ENCODE measurements at regions not wholly inside any gene's neighbourhood (a gene's known extent, or its start where the extent isn't known, plus 50 kb on each side); places are given as distances from the start of the nearest gene placed in this dataset.

GRCh38 chr7:46291601-46292150, 370.6 kb upstream of the IGFBP3 start:
- no peaks in the 10 kb centered on the region for H3K27me3 Mint-ChIP-seq (ENCODE audit: low read depth)
- CTCF ChIA-PET, result no interaction called here
- DNase-seq (ENCODE audit: low spot score) (no peak), ATAC-seq (no peak)
- H3K36me3 Mint-ChIP-seq, result no peaks in the 10 kb centered on the region
- H3K4me3 Mint-ChIP-seq, result no peak overlapping the region
- no peak overlapping the region; the same call in 1 of the 2 replicates for H3K27ac Mint-ChIP-seq
- no peaks in the 10 kb centered on the region for H3K9me3 Mint-ChIP-seq
- POLR2A ChIA-PET, result no interaction called here
- no peak for TF ChIP-seq FOXJ3 (CRISPR knock-in tag; IDR thresholded peaks at IDR 0.05; ENCODE audit: borderline replicate concordance)
- no peaks in the 10 kb centered on the region for H3K4me1 Mint-ChIP-seq

GRCh38 chr7:46291050-46291438, 370.0 kb upstream of the IGFBP3 start:
- no peak for TF ChIP-seq CBFB (CRISPR knock-in tag; IDR thresholded peaks at IDR 0.05; ENCODE audit: low read depth)
- no peak for TF ChIP-seq SMAD3 (CRISPR knock-in tag; IDR thresholded peaks at IDR 0.05; ENCODE audit: borderline replicate concordance)
- TF ChIP-seq SOX15 (CRISPR knock-in tag; IDR thresholded peaks at IDR 0.05), result no peak
- TF ChIP-seq ATF3 (CRISPR knock-in tag; conservative IDR thresholded peaks at IDR 0.05), result no peak
- TF ChIP-seq IRF1 (CRISPR knock-in tag; IDR thresholded peaks at IDR 0.05), result no peak
- TF ChIP-seq CREM (CRISPR knock-in tag; IDR thresholded peaks at IDR 0.05), result no peak
- TF ChIP-seq GTF2I (CRISPR knock-in tag; conservative IDR thresholded peaks at IDR 0.05), result no peak
- no peak for TF ChIP-seq NFE2L1 (CRISPR knock-in tag; IDR thresholded peaks at IDR 0.05)
- ATAC-seq, result no peak
- H3K4me3 Mint-ChIP-seq, result no peak overlapping the region
- CTCF ChIA-PET, result no interaction called here
- POLR2A ChIA-PET, result no interaction called here
- no peaks in the 10 kb centered on the region for H3K9me3 Mint-ChIP-seq
- H3K27me3 Mint-ChIP-seq (ENCODE audit: low read depth), result no peaks in the 10 kb centered on the region
- no peaks in the 10 kb centered on the region for H3K4me1 Mint-ChIP-seq
- no peak for DNase-seq (ENCODE audit: low spot score)
- H3K36me3 Mint-ChIP-seq, result no peaks in the 10 kb centered on the region
- no peak overlapping the region for H3K27ac Mint-ChIP-seq

- no peaks in the 10 kb centered on the region for H3K9me3 Mint-ChIP-seq
- H3K4me3 Mint-ChIP-seq, result no peak overlapping the region
- H3K27me3 Mint-ChIP-seq (ENCODE audit: low read depth), result no peaks in the 10 kb centered on the region
- ChIA-PET POLR2A (no interaction called here), CTCF (no interaction called here)
- H3K27ac Mint-ChIP-seq, result no peak overlapping the region
- no peaks in the 10 kb centered on the region for H3K36me3 Mint-ChIP-seq
- no peak for DNase-seq (ENCODE audit: low spot score)
- no peak for ATAC-seq
- 0 out of 2 replicates have a peak, but pooled peaks cover 3% of the 10 kb centered on the region for H3K4me1 Mint-ChIP-seq
- TF ChIP-seq TEAD1 (CRISPR knock-in tag; IDR thresholded peaks at IDR 0.05) (no peak), E2F4 (CRISPR knock-in tag; IDR thresholded peaks at IDR 0.05; ENCODE audit: borderline replicate concordance, low read depth) (no peak), ATF2 (CRISPR knock-in tag; IDR thresholded peaks at IDR 0.05; ENCODE audit: borderline replicate concordance, low read depth) (no peak), IRF2 (CRISPR knock-in tag; IDR thresholded peaks at IDR 0.05; ENCODE audit: borderline replicate concordance, low read depth) (no peak), SMAD4 (CRISPR knock-in tag; IDR thresholded peaks at IDR 0.05) (no peak), ATF3 (CRISPR knock-in tag; conservative IDR thresholded peaks at IDR 0.05) (no peak), NR1H2 (CRISPR knock-in tag; IDR thresholded peaks at IDR 0.05) (no peak), MYBL2 (CRISPR knock-in tag; IDR thresholded peaks at IDR 0.05) (no peak), NFYB (CRISPR knock-in tag; conservative IDR thresholded peaks at IDR 0.05; ENCODE audit: low read depth) (no peak), ATF1 (CRISPR knock-in tag; IDR thresholded peaks at IDR 0.05) (no peak), CREM (CRISPR knock-in tag; IDR thresholded peaks at IDR 0.05) (no peak), ZNF263 (CRISPR knock-in tag; IDR thresholded peaks at IDR 0.05; ENCODE audit: low read depth) (no peak)
- TF ChIP-seq, protein P1, sequence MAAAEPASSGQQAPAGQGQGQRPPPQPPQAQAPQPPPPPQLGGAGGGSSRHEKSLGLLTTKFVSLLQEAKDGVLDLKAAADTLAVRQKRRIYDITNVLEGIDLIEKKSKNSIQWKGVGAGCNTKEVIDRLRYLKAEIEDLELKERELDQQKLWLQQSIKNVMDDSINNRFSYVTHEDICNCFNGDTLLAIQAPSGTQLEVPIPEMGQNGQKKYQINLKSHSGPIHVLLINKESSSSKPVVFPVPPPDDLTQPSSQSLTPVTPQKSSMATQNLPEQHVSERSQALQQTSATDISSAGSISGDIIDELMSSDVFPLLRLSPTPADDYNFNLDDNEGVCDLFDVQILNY (CRISPR knock-in tag; IDR thresholded peaks at IDR 0.05), result no peak
- TF ChIP-seq, protein P2, sequence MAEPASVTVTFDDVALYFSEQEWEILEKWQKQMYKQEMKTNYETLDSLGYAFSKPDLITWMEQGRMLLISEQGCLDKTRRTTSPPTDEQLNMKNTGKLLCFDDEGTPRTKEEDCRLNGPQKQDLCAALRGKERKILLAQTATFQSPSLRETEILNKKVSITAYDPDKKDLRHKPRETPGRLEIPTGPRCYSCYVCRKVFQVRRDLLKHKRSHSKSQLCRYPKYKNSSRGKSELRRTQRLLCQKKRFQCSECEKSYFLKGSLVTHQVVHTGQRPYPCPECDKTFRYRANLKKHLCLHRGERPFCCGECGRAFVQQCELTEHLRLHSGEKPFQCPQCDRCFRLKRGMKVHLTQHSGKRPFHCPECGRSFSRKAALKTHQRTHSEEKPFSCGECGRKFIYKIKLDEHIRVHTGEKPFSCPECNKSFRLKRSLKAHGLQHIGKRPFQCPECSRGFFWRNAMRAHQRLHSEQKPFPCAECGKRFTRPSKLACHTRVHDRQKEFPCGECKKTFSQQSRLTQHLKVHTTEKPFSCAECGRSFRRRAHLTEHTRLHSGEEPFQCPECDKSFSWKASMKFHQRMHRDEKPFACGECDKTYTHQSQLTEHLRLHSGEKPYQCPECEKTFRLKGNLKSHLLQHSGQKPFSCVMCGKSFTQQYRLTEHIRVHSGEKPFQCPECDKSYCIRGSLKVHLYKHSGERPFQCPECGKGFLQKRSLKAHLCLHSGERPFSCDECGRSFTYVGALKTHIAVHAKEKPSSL (CRISPR knock-in tag; conservative IDR thresholded peaks at IDR 0.05), result no peak
- TF ChIP-seq, protein P3, sequence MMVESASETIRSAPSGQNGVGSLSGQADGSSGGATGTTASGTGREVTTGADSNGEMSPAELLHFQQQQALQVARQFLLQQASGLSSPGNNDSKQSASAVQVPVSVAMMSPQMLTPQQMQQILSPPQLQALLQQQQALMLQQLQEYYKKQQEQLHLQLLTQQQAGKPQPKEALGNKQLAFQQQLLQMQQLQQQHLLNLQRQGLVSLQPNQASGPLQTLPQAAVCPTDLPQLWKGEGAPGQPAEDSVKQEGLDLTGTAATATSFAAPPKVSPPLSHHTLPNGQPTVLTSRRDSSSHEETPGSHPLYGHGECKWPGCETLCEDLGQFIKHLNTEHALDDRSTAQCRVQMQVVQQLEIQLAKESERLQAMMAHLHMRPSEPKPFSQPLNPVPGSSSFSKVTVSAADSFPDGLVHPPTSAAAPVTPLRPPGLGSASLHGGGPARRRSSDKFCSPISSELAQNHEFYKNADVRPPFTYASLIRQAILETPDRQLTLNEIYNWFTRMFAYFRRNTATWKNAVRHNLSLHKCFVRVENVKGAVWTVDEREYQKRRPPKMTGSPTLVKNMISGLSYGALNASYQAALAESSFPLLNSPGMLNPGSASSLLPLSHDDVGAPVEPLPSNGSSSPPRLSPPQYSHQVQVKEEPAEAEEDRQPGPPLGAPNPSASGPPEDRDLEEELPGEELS (CRISPR knock-in tag; IDR thresholded peaks at IDR 0.05), result no peak
Measured at GRCh38 chr7:46290374-46291049, 369.4 kb upstream of the IGFBP3 start.
